ENCODE measurements at regions not wholly inside any gene's neighbourhood (a gene's known extent, or its start where the extent isn't known, plus 50 kb on each side); places are given as distances from the start of the nearest gene placed in this dataset.

- intact Hi-C loops (cut with micrococcal nuclease), result no loop called here
- peaks cover 6 to 36% of the 10 kb centered on the region in 2 experiments; a peak in 2 of 4 replicates for H3K9me3 ChIP-seq (ENCODE audit: control insufficient read depth in 1 of 2, insufficient read depth in 1 of 2, low read depth in 1 of 2, low read length in 2 of 2)
Observed at GRCh38 chr15:47410247-47410646, 307.1 kb upstream of the SEMA6D start.

More at GRCh38 chr15:47410247-47410646, 307.1 kb upstream of the SEMA6D start:
- H3K4me3 ChIP-seq (replicated peaks in 1 of 2; ENCODE audit: low read depth in 1 of 2, low read length in 2 of 2), result no peak overlapping the region
- ATAC-seq (no peak), DNase-seq (ENCODE audit: low read depth, low spot score) (no peak)
- H3K27ac ChIP-seq (ENCODE audit: low read depth, low read length), result no peak overlapping the region
- no peak overlapping the region for H3K4me2 ChIP-seq (ENCODE audit: low read length)
- H3K79me2 ChIP-seq (ENCODE audit: insufficient read depth, low read length), result no peaks in the 10 kb centered on the region
- H3K4me1 ChIP-seq (ENCODE audit: control insufficient read depth in 1 of 2, insufficient read depth in 2 of 2, low read length in 2 of 2), result no peaks in the 10 kb centered on the region
- H3K9me2 ChIP-seq (ENCODE audit: insufficient read depth), result no peaks in the 10 kb centered on the region
- H2AFZ ChIP-seq (ENCODE audit: low read depth, low read length, poor library complexity, severe bottlenecking), result no peak overlapping the region
- CTCF ChIA-PET, result no interaction called here
- POLR2A ChIA-PET, result no interaction called here
- no peak overlapping the region for H3K9ac ChIP-seq (ENCODE audit: low read length)
- no TSS peak for BruUV-seq (replicated peaks)
- no peak for TF ChIP-seq EZH2phosphoT487 (IDR thresholded peaks at IDR 0.05; ENCODE audit: borderline replicate concordance)
- TF ChIP-seq POLR2A (IDR thresholded peaks at IDR 0.05; ENCODE audit: borderline replicate concordance, extremely low read depth, insufficient read depth, insufficient read length), result no peak
- no peak for TF ChIP-seq SRF (IDR thresholded peaks at IDR 0.05; ENCODE audit: low read depth)
- TF ChIP-seq FOSL1 (IDR thresholded peaks at IDR 0.05; ENCODE audit: low read depth), result no peak
- TF ChIP-seq POLR2AphosphoS5 (IDR thresholded peaks at IDR 0.05; ENCODE audit: low read depth, low read length), result no peak
- TF ChIP-seq ZBTB33 (IDR thresholded peaks at IDR 0.05; ENCODE audit: extremely low read depth, insufficient replicate concordance, low read length), result no peak
- no peak for TF ChIP-seq EGR1 (IDR thresholded peaks at IDR 0.05; ENCODE audit: low read depth)
- no peak for TF ChIP-seq TCF7L2 (IDR thresholded peaks at IDR 0.05; ENCODE audit: borderline replicate concordance, extremely low read depth, insufficient read depth, insufficient read length)
- TF ChIP-seq YY1 (IDR thresholded peaks at IDR 0.05; ENCODE audit: extremely low read depth, insufficient replicate concordance, low read depth, low read length), result no peak
- no peak for TF ChIP-seq JUND (IDR thresholded peaks at IDR 0.05)
- TF ChIP-seq CBX3 (IDR thresholded peaks at IDR 0.05; ENCODE audit: low read depth), result no peak
- no peak for TF ChIP-seq ZNF274 (IDR thresholded peaks at IDR 0.05; ENCODE audit: low read depth, low read length)
- no peak for TF ChIP-seq SP1 (IDR thresholded peaks at IDR 0.05; ENCODE audit: low read depth)
- TF ChIP-seq CEBPB (IDR thresholded peaks at IDR 0.05; ENCODE audit: low read depth), result no peak
- no peak for TF ChIP-seq ELF1 (IDR thresholded peaks at IDR 0.05; ENCODE audit: borderline replicate concordance, low read depth)
- no peak for TF ChIP-seq ATF3 (IDR thresholded peaks at IDR 0.05)
- no peak for TF ChIP-seq SIN3A (IDR thresholded peaks at IDR 0.05; ENCODE audit: low read depth)
- no peak for TF ChIP-seq ZFX (IDR thresholded peaks at IDR 0.05)
- TF ChIP-seq MAX (IDR thresholded peaks at IDR 0.05), result no peak
- TF ChIP-seq EZH2 (IDR thresholded peaks at IDR 0.05), result no peak
- RAD21 ChIA-PET (ENCODE audit: low non-redundant PET in 1 of 2, low total read pairs in 2 of 2, uncharacterized antibody in 2 of 2, unreplicated experiment in 2 of 2), result no interaction called here
- no peaks in the 10 kb centered on the region for H4K20me1 ChIP-seq (ENCODE audit: insufficient read depth)
- no peaks in the 10 kb centered on the region for H3K36me3 ChIP-seq (ENCODE audit: control insufficient read depth in 1 of 2, insufficient read depth in 2 of 2, low read length in 2 of 2)
- no peaks in the 10 kb centered on the region for H3K27me3 ChIP-seq (ENCODE audit: insufficient read depth, low read length)

Data from HCT116 (cell line).